Left renal pelvis (tissue), 4 donors: ENCODE measurements at regions not wholly inside any gene's neighbourhood (a gene's known extent, or its start where the extent isn't known, plus 50 kb on each side); places are given as distances from the start of the nearest gene placed in this dataset.
"Not testable (repeated sequence)": the region's sequence is repeated elsewhere in the genome, so short reads cannot be mapped to it uniquely, and the experiment has no call there.

ENCODE experiments used
- DNase-seq, 4 donors: peaks; one replicate each; pipeline ENCODE4 v3.0.0-alpha.2; 2013; ENCODE audit warnings: low read depth in 4 of 4, low spot score in 3 of 4

DNA sequence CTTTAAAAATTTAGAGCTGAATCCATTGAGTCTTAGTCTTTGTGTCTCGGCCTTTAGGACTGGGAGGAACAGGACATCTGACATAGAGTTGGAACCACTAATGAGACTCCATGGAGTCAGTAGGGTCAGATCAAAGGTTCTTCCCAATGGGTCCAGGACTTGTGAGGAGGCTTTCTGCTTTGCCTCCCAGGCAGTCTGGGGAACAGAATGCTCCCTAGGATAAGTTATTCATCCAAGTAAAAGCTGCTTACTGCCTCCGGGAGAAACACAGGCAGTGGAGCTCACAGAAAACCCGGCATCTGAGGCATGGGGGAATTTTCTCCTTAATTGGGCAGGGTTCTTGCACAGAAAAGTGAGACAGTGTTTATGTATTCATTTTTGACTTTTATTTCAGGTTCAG is 216.4 kb downstream of the SEC23IP start:
- DNase-seq = no peak

DNA sequence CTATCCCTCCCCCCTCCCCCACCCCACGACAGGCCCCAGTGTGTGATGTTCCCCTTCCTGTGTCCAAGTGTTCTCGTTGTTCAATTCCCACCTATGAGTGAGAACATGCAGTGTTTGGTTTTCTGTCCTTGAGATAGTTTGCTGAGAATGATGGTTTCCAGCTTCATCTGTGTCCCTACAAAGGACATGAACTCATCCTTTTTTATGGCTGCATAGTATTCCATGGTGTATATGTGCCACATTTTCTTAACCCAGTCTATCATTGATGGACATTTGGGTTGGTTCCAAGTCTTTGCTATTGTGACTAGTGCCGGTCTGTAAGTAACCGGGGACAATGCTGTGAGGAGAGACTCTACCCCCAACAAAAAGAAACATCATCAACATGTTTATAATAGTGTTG is 217.2 kb downstream of the SEC23IP start:
- not testable (repeated sequence) for DNase-seq

- DNase-seq = no peak
Measured at GRCh38 chr10:120110196-120110595, 217.7 kb downstream of the SEC23IP start.

DNA sequence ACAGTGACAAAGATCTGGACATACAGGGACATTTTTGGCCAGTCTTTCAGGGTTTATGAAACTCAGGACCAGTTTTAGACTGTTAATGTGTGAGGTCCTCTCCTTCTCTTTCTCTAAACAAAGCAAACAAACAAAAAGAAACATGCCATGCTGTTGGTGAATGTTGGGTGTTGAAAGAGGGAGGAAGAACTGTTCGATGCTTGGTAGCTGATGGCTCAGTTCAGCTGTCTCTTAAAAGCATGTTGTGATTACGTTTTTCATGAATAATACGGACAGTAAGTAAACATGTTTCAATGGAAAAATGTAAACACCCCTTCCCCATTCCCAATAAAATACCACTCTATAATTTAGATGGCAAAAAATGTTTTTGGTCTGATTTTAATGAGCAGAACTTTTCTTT is 219.1 kb downstream of the SEC23IP start:
- DNase-seq = no peak

DNA sequence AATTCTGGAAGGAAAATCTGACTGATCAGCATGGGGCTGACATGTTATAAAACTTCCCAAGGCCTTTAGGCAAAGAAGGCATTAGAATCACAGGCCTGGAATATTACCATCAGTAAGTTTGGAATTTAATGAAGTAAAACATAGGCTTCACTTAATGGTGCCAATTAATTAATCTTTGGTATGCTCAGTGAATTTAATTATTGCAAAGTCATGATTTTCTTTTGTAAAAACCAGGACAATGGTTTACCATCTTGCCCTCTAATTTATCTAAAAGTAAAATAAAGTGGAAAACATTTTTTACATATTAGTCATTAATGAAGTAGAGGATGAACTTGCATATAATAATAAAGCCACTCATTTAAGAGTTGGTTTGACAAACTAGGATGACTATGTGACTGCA is 220.3 kb downstream of the SEC23IP start:
- no peak for DNase-seq

DNA sequence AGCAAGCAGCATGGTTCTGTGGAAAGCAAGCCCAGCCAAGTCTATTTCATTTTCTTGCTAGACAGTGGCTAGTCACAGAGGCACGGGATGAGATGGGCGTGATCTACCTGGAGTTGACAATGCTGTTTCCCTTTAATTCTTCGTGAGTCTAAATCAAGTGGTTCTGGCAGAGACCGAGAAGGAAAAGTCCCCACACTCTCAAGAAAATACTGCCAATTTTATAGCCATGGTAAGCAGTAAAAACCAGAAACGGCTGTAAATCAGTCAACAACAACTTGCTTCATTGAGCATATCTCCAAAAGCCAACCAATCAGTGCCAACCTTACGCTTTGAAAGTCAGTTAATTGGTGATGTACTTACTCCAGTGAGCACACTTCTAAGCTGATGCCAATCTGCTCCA is 223.4 kb downstream of the SEC23IP start:
- DNase-seq = no peak

DNA sequence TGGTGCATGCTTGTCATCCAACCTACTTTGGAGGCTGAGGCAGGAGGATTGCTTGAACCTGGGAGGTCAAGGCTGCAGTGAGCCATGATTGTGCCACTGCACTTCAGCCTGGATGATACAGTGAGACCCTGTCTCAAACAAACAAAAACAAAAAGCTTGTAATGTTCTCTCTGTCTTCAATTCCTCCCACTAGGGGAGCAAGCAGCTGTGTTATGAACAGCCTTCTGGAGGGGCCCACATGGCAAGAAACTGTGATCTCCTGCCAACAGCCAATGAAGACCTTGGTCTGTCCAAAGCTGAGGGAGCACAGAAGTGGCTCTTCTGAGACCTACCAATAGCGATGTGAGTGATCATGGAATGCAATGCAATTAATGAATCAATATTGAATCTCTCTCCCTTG is 229.2 kb downstream of the SEC23IP start:
- DNase-seq = no peak

DNA sequence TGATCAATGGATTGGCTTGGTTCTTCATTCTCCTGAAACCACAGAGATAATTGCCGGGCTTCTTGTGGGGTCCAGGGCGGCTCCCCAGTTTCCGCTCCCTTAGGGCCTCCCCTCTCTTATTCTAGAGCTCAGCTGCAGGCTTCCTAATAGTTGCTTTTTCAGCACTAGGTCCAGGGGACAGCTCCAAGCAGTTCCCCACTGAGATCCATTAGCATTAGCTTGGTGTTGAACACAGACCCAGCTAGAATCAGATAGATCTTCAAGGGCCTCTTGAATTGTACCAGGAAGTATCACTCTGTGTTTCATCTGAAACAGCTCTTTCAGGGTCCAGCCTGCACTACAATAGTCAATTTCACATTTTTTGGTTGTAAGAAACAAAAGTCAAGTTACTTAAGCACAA is 238.7 kb downstream of the SEC23IP start:
- DNase-seq = peak in 3 of 4 donors; percentile 36 to 65 (median 53)

GRCh38 chr10:120132811-120133210 is 240.3 kb downstream of the SEC23IP start:
- DNase-seq = no peak

DNA sequence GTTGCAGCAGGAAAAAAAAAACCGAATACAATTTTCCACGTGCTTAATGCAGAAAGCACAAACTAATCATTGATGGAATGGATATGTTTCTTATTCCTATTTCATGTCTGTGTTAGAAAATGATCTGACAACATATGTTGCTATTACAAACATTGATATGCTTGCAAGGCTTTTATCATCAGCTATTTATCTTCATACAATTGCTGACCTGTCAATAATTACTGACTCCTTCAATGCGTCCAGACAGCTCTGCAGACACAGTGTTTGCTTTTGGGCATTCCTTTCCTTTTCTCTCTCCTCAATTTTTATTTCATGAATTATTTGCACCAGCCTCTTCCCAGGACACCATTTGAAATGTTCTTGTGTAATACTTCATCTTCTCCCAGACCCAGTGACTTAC is 246.2 kb downstream of the SEC23IP start:
- no peak for DNase-seq

- DNase-seq = no peak
Measured at GRCh38 chr10:120145107-120145506, 252.6 kb downstream of the SEC23IP start.

GRCh38 chr10:120156614-120157274 is 264.2 kb downstream of the SEC23IP start:
- no peak for DNase-seq

DNA sequence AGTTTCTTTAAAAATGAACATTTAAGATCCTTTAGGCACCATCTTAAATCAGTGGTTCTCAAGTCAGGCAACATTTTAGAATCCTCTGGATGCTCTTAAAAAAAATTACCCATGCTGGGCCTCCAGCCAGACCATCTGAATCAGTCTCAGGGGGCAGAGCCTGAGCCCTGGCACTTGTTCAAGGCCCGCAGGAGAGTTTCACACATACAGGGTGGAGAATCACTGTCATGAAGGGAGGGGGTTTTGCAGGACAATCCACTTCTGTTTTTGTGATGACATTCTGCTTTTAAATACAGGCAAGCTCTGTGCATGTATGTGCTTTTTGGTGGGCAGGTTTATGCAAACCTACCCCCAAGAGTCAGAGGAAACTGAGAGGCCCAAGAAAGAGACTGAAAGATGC is 268.6 kb downstream of the SEC23IP start:
- DNase-seq = no peak

DNA sequence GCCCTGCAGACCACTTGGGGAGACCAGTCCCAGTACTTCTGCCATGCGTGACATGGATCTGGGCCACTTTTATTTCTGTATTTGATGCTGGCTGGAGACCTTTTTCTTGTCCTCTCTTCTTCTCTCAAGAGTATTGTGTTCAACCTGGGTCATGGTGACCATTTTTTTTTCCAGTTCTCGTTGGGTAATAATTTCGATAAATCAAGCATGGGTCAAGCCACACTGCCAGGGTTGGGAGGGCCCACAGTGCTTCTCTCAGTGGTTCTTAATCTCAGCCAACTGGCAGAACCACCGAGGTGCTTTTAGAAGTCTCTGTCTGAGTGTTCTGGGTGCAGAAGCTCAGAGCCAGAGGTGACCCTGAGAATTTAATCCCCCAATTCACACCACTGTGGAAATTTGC is 269.9 kb downstream of the SEC23IP start:
- DNase-seq = no peak

GRCh38 chr10:120172356-120172755 is 279.8 kb downstream of the SEC23IP start:
- no peak for DNase-seq

DNA sequence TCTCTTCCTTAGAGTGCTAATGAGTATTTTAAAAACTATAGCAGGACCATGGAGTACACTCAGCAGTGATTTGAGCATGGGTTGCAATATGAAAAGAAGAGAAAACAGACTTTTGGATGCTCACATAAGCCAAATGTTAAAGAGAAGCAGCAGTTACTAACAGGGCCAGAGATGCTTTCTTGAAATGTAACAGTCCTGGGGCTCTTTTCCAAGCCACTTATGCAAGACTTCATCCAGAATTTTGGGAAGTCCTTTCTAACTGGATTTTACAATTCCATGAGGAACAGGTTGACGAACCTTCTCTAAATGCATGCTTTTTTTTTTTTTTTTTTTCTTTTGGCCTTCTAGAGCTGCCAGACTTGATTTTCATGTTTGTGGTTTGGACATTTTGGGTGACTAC is 282.0 kb downstream of the SEC23IP start:
- DNase-seq = no peak

DNA sequence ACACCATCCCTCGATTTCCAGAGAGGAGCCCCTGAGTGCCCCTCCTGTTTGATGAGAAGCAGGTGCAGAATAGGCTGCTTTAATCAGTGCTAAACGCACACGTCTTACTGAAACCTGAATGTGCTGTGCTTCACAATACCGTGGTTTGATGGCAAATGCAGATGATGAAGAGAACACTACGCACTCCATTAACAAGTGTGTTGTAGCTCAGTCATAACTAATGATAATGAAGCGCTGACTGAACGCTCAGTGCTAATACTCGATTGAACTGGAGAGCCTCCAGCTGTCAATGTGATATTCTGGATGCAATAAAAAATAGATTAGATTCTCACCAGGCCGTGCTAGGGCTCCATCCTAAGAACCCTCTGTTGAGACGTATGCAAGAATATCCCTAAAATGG is 279.7 kb upstream of the PLPP4 start:
- no peak for DNase-seq

DNA sequence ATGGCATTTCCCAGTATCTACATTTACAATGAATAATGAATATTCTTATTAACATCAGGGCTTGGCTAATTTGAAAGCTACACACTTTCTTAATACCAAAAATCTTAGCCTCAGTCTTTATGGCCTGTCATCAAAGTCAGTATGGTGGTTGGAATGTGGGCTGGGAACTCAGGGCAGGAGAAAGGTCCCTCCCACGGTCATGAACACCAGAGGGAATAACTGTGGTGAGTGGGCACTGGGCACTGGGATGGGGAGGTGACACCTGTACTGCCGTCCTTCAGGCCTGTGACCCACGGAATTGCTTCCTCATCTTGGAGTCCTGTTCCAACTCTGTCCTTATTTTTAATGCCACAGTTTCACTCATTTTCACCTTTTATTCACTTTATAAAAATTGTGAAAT is 276.9 kb upstream of the PLPP4 start:
- DNase-seq = no peak

GRCh38 chr10:120181154-120181553 is 275.9 kb upstream of the PLPP4 start:
- no peak for DNase-seq

DNA sequence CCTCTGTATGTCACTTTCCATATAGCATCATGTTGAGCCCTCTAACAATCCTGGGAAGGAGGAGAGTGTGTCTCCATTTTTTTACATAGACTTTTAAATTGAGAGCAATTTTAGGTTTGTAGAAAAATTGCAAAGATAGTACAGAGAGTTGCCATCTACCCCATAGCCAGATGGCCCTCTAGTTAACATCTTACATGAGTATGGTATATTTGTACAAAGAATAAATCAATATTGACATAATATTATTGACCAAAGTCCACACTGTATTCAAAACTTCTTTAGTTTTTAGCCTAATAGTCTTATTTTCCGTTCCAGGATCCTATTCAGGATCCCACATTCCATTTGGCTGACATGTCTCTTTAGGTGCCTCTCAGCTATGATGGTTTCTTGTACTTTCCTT is 274.6 kb upstream of the PLPP4 start:
- DNase-seq = no peak

- DNase-seq = no peak
Measured at GRCh38 chr10:120183546-120183945, 273.5 kb upstream of the PLPP4 start.

GRCh38 chr10:120184547-120185337 is 272.3 kb upstream of the PLPP4 start:
- no peak for DNase-seq
